HG02938 (cell line): ENCODE measurements at regions not wholly inside any gene's neighbourhood (a gene's known extent, or its start where the extent isn't known, plus 50 kb on each side); places are given as distances from the start of the nearest gene placed in this dataset.

Experiments used
- ATAC-seq: cut with Tn5 transposase; IDR thresholded peaks from one replicate; pipeline ENCODE4 v1.9.1; 2021; ENCODE audit warnings: mild to moderate bottlenecking, moderate library complexity; ENCODE audit not compliant: unreplicated experiment

DNA sequence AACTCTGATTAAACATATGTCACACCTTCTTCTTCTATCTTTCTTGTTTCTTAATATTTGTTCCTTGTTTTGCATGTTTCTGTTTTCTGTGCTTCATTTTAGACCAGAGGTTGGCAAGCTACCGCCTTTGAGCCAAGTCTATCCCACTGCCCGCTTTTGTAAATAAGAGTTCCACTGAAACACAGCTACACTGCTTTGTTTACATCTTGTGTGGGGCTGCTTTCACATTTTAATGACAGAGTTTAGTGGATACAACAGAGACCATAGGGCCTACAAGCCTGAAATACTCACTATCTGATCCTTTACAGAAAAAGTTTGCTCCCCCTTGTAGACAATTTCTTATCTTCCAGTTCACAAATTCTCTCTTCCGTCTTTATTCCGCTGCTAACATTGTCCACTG, 109.4 kb upstream of the SPACA1 start:
- no peak for ATAC-seq

DNA sequence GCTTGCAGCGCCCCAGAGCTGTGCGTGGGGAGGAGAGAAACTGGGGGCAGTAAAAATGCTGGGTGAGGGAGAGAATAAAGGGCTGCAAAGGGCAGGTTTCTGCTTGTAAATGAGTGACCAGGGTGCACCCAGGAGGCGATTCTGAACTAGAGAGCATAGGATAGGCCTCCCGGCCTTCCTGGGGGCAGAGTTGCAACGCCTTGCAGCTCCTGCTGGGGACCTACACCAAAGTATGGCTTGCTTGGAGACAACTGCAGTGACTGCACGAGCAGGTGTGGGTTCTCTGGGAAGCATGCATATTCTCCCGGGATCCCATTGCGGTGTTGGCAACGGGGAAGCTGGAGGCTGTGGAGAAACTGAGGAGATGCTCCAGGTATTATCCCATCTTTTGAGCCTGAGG, 111.6 kb upstream of the SPACA1 start:
- no peak for ATAC-seq

DNA sequence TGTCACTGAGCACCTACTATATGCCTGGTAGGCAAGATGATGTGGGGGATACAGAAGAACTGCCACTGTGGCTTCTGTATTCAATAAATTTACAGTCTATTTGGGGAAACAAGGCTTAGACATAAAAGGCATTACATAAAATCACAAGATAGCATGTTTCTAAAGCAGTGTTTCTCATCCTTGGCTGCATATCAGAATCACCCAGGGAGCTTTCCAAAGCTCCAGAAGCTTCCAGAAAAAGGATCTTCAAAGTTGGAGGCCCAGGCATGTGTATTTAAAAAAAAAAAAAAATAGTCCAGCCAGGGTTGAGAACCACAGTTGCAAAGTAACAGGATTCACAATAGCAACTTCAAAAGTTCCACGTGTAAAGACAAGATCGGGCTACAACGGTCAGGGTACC, 112.4 kb upstream of the SPACA1 start:
- ATAC-seq: no peak

DNA sequence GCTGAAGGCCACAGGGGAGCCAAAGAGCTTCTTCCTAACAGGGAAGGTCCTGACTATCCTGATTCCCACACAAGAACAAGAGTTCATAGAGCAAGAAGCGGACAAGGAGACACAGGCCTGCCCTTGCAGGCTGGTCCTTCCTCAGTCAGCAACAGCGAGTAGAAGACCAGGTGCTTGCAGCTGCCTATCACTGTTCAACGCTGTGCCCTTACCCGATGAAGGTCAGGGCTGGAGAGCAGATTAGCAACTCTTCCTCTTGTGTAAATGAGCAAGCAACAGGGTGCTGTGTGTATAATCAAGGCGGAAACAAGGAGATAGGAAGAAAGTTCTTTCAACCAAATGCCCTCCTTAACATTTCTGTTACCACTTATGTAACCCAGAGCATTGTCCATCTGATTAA, 115.3 kb upstream of the SPACA1 start:
- no peak for ATAC-seq

DNA sequence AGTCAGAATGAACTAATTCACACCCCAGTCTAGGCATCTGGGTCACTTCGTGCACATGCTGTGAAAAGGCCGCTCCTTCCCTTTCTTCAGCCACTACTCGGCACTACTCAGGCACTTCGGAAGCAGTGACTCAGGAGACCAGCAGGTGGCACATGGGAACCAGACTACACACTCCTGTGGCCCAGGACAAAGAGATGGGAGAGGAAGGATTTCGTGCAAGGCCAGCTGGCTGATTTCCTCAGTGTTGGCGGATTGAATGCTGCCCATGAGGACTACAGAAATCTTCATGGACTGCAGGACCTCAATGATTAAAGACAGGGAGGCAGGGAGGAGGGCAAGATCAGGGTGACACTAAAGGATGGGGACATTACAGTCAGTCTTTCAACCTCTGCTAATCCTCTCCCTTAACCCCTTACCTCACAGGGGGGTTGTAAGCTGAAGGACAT, 117.8 kb upstream of the SPACA1 start:
- ATAC-seq: peak; percentile 48

DNA sequence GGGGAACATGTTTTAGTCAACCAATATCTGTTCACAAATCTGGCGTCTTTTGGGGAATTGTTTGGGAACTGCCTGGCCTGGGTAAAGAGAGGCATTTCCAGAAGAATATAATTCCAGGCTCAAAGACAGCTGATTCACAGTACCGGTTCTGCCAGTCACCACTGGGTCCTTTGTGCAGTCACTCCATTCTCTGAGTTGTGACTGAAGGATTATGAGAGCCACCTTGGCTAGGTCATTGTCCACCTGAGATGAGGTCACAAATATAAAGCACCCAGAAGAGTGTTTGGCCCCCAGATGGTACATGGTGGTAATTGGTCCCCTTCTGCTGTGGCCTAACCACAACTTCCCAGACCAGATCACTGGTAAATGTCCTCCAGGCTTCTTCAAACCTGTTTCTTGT, 121.0 kb upstream of the SPACA1 start:
- no peak for ATAC-seq

DNA sequence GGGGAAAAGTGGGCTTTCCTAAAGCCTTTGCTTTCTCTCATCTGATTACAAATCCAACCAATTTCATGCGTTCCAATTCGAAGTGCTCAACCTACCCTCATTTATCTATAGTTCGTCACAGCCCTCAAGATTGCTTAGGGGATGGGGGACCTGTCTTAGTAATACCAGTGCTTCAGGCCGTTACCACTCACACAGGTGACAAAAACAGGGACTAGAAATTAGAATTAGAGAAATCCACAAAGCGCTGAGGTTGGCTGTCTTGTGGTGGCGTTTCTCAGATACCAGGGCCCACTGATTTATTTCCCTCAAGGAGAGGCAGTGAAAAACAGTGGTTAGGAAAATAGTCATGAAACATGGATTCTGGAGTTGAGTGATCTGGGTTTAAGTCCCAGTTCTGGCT, 121.6 kb upstream of the SPACA1 start:
- no peak for ATAC-seq

DNA sequence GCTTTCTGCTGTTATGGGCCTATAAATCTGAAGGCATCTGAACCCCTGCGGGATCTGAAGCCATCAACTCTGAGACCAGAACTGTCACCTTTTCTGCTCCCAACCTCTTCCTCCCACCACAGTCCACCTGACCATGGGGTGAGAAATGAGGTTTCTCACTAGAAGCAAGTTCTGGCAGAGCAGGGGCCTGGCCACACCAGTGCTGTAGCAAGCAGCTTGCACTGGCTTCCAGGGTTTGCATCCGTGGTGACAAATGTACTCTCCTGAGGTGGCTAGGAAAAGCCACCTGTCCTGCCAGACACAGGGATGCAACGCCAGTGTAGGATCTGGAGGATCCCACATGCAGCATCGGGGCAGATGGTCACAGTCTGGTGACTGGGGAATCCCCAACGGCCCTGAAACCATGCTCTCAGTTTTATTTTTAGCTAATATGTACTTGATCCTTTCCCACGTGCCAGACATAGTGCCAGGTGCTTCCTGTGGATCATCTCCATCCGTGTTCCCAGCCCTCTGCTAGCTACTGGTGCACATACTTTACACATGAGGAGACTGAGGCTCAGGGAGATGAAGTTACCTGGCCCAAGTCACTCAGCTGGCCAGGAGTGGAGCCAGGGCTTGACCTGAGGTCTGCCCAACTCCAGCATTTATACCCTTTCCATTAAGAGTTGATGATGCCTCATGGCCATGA, 122.1 kb upstream of the SPACA1 start:
- ATAC-seq: peak; percentile 55

DNA sequence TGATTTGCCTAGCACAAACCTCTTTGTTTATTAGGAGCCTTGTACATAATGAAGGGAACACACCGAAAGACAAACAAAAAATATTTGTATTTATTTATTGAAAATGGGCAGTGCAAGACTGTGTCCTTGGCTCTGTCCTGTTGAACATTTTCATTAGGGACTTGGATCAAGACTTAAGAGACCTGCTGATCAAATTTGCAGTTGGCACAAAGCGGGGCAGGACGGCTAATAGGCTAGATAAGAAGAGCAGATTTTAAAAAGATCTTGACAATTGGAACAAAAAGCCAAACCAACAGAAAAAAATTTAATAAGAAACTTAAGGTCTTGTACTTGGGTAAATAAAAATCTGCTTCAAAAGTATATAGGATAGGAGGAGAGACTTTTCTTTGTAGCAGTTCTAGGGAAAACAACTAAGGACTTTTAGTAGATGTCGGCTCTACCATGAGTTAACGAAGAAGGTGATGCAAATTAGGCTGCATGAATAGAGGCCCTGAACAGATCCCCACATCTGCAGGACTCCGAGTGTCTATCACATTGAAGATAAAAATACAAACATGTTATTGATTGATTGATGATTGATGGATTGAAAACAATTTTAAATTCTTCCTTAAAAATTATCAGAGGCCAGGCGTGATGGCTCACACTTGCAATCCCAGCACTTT, 124.1 kb upstream of the SPACA1 start:
- no peak for ATAC-seq

DNA sequence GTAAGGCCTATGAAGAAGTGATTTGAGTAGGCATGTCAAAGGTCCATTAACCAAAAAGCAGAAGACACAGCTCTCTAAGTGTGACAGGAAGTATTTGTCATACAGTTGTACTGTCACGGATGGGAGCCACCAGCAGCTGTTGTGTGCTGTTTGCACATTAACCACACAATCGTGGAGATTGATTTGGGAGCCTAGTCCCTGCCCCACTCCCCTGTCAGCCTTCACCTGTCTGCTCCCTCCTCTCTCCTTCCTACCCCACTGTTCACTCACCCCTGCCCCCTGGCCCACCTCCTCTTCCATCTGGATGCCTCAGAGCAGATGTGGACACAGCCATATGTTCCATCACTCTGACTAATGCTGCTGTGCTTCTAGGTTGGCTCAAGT, 124.7 kb upstream of the SPACA1 start:
- ATAC-seq: peak; percentile 76

DNA sequence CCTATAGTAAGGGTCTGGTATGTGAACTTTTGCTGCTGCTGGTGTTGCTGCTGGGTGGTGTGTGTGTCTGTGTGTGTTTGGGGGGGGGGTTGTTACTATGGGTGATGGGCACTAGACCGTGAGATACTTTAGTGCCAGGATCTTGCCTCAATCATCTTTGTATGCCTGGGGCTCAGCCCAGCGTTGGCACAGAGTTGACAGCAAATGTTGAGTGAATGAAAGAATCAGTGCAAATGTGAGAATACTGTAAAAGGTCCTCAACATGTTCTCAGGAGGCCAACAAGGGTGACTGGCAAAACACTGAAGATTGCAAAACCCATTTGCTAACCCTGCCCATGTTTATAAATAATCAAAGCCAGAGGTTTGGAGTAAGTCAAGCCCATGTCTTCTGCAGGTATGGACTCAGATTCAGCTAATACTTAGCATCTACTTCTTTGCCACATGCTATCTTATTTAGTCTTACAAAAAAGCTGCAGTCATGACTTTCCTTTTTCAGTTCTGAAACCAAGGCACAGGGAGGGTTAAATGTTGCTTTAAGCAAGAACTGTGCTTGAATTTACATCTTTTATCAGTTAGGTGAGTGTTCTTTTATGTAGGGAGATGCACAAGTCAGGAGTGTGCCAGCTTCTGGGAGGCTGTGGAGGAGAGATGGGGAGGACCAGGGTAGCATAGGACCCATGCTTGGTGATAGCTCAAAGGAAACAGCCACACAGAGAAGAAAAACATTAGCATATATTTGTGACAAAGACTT, 125.3 kb upstream of the SPACA1 start:
- peak; percentile 12 for ATAC-seq

DNA sequence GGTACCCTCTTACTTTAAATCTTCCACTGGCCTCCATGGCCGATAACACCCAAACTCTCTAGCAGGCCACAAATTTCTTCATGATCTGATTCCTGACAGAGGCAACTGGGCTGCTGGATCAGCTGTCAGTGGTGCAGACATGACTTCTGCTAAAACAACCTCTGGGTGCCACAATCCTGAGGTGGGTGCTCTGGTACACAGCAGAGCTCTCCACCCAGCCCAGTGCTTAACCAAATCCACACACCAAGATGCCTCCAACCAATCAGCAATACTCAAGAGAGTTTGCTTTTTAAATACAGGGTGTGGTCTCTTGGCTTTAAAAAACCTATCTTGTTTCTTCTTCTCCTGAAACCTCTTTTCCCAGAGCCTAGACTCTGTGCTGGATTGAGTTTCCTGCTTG, 126.6 kb upstream of the SPACA1 start:
- ATAC-seq: no peak

DNA sequence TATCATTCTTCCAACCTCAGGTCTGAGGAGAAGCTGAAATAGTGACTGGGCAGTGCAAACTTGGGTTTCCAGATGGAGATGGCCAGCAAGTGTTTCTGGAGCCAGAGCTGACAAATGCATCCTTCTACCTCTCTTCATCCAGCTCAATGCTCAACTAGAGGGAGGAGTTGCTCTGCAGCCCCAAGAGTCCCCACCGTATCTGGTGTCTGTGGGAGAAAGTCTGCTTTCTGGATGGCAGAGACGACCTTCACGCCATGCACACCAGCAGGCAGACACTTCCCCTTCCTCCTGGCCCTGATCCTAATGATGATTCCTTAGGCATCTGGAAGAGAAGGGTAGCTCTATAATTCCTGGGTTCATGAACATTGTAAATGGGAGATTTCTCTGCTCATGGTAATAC, 127.4 kb upstream of the SPACA1 start:
- no peak for ATAC-seq

DNA sequence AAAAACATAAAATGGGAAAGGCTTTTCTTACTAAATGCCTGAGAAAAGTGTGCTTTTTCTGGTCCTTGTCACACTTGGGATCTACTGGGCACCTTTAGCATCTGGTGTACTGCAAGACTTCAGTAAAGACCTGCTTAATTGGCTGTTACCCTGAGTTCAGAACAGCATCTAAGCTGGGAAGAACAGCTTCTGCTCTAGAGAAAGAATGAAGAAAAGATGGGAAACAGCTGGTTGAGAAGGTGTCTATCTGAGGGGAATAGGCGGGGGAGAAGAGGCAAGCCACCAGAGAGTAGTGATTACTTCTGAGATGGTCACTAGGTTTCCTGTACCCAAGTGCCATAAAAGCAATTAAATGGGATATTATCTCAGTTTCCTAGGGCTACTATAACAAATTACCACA, 128.2 kb upstream of the SPACA1 start:
- no peak for ATAC-seq

DNA sequence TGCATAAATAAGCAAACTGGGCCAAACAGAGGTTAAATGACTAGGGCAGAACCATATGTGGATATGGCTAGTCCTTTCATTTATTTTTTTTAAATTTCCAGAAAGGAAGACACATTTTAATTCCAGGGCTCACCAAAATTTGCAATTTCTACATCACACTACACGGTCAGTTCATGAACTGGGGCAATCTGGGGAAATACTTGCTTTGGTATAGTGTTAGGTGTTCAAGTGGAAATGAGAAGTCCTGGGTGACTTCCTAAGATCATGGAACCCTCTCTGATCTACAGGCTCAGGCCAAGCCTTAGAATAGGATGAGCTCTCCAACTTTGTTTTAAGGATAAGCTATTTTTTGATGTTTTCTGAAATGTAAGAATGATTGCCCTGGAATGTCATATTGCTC, 128.6 kb upstream of the SPACA1 start:
- no peak for ATAC-seq

DNA sequence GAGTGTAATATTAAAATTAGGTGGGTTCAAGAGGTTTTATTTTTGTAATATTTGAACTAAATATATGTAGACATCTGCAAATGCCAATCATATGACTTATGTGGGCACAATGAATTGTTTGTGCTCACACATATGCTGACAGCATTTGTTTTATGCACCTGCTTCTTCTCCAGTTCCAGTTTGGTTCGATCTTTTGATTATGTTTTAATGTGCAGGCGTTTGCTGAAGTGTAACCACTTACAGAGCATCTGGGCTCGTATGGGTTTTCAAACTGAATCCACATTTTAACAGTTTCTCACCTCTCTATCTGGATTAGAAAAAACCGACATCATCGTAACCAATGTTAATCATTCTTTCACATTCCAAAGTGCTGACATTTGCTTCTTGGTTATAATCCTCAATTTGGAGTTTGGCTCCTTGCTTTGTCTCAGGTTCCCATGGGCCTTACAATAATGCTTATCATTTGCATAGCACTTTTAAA, 129.1 kb upstream of the SPACA1 start:
- ATAC-seq: no peak

DNA sequence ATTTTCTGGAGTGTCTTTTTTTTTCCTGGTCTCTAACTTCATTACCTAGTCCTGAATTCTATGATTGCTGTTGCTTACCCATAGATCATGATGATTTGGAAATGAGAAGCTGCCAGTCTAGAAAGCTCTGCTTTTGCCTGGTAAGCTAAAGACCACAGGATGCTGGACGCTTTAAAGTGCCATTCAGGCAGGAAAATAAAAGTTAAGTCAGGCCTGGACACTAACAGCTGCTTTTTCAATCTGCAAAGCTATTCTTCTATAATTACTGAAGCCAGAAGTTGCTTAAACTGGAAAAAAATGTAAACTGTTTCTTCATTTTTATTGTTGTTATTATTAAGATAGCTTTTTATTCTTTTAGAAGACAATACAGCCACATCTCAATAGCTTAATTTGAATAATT, 129.8 kb upstream of the SPACA1 start:
- no peak for ATAC-seq

DNA sequence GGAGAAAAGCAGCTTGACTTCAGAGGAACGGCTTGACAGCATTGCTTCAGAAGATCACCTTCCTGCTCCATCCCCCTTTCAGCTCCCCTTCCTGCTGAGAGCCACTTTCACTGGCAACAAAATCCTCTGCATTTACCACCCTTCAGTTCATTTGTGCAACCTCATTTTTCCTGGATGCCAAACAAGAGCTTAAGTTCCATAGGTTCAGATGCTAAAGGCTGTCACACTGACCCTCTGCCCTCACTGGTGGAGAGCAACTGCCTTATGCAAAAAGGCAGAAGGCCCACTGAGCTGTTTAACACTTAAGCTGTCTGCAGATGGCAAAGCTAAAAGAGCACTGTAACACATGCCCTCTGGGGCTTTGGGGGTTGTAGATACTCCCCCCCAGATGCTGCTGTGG, 131.2 kb upstream of the SPACA1 start:
- ATAC-seq: no peak

DNA sequence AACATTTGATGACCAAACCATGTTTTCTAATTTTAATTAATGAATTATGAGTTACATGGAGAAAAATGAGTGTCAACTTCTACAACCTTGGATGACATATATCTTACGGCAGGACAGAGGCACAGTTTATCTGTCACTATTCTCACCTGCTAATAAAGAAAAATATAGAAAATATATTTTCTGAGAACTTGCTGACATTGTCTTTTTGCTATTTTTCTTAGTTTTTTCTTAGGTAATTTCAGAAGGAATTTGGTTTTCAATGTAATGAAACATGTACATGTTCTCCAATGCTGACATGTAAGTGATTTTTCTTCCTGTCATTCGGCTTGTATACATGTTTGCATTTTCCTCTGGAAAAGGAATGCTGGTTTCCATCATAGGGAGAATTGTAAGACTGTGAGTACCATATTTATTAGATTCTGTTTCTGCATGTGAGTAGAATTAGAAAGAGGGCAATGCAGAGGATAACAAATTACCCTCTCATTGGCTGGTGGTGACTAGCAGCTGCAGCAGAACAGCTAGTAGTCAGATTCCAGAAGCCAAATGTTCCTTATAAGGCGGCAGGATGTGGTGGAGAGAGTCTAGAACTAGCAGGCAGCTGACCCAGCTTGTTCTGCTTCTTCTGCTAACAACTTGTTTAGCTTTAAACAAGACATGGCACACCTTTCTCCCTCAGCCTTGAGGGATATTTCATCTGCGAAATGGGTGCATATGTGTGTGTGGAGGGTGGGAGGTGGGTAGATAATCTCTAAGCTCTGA, 132.8 kb upstream of the SPACA1 start:
- ATAC-seq: no peak

DNA sequence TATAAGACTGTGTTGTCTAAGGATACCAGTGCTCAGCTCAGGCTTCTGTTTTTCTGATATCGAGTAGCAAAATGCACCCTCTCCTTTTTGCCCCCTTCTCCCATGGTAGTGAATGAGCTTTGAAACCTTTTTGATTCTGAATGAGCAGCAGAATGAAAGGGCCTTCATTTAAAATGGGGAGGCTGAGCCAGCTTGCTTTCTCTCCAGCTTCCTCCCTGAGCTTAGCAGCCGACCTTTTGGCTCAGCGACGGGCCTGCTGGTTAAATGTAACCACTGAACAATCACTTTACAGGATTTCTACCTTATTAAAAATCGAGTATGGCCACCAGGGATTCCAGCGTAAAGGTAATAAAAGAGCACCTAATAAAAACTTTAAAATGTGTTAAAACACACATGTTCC, 133.7 kb upstream of the SPACA1 start:
- no peak for ATAC-seq

DNA sequence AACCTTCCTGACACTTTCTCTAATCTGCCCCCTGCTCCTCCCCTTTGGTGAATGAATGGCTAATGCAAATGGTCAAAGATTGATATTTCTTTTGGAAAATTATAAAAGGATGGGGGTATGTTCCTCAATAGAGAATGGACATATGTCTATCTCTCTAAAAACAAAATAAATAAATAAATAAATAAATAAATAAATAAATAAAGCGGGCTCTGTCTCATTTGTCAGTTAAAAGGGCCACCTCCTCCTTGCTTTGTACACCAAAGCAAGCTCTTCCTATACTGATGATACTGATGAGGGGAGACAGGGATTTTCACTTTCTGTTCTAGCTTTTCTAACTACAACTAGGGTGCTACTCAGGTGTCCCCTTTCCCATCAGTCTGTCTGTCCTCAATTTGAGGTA, 135.5 kb upstream of the SPACA1 start:
- no peak for ATAC-seq
